ENCODE measurements at regions not wholly inside any gene's neighbourhood (a gene's known extent, or its start where the extent isn't known, plus 50 kb on each side); places are given as distances from the start of the nearest gene placed in this dataset.

DNA sequence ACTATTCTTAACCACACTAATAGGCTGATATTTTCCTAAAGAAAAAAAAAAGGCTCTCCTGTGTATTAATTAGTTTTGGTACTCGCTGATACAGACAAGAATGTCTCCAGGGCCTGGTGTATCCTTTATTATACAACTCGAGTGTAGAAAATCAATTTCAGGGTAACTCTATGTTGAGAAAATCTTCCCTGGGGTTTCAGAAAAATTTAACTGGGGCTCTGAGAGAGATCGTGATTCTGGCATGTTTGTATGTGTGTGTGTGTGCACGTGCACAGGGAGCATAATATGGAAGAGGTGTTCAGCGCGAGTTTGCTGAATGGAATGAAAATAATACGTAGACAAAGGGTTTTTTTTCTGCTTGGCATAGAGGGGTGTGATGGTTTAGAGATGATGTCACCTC lies 496.8 kb downstream of the GPAM start:
- TF ChIP-seq, protein P1, sequence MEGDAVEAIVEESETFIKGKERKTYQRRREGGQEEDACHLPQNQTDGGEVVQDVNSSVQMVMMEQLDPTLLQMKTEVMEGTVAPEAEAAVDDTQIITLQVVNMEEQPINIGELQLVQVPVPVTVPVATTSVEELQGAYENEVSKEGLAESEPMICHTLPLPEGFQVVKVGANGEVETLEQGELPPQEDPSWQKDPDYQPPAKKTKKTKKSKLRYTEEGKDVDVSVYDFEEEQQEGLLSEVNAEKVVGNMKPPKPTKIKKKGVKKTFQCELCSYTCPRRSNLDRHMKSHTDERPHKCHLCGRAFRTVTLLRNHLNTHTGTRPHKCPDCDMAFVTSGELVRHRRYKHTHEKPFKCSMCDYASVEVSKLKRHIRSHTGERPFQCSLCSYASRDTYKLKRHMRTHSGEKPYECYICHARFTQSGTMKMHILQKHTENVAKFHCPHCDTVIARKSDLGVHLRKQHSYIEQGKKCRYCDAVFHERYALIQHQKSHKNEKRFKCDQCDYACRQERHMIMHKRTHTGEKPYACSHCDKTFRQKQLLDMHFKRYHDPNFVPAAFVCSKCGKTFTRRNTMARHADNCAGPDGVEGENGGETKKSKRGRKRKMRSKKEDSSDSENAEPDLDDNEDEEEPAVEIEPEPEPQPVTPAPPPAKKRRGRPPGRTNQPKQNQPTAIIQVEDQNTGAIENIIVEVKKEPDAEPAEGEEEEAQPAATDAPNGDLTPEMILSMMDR (conservative IDR thresholded peaks at IDR 0.05): no peak
- no peak for TF ChIP-seq EZH2 (IDR thresholded peaks at IDR 0.05; ENCODE audit: low read depth)
